GM21447 (cell line): ENCODE measurements at regions not wholly inside any gene's neighbourhood (a gene's known extent, or its start where the extent isn't known, plus 50 kb on each side); places are given as distances from the start of the nearest gene placed in this dataset.

Experiments used
- ATAC-seq: cut with Tn5 transposase; IDR thresholded peaks from one replicate; pipeline ENCODE4 v1.9.1; 2021; ENCODE audit not compliant: unreplicated experiment

GRCh38 chr3:151935446-151935845, 62.0 kb downstream of the SUCNR1 start:
- ATAC-seq, result no peak

- no peak for ATAC-seq
Observed at GRCh38 chr3:151940481-151940880, 67.0 kb downstream of the SUCNR1 start.

GRCh38 chr3:151943539-151943938, 70.1 kb downstream of the SUCNR1 start:
- no peak for ATAC-seq

DNA sequence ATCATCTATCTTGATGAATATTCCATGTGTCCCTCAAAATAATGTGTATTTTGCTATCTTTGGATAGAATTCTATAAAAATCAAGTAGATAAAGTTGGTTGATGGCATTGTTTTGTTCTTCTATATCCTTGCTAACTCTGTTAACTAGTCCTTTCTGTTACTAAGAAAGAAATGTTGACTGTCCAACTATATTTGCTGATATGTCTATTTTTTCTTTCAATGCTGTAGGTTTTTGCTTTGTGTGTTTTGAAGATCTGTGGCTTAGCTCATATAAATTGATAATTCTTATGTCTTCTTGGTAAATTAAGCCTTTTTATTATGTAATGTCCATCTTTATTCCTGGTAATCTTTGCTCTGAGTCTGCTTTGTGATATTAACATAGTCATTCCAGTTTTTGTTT, 70.9 kb downstream of the SUCNR1 start:
- ATAC-seq, result no peak

- no peak for ATAC-seq
Observed at GRCh38 chr3:151946606-151947005, 73.2 kb downstream of the SUCNR1 start.

GRCh38 chr3:151949706-151950105, 76.3 kb downstream of the SUCNR1 start:
- no peak for ATAC-seq

DNA sequence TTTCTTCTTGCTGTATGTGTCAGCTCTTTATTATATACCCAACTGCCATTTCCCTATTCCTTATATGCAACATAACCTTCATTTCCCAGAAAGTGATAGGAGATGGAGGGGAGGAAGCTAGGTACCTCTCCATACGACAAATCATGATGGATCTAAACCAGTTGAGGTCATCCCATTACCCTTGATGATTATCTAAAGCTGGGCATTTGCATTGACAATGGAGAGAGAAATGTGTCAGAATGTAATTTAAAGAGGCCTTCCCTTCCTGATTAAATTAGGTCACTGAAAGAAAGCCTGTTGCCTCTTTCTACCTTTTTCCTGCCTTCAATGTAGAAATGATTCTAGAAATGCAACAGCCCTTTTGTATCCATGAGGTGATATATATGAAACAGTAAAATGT, 81.9 kb downstream of the SUCNR1 start:
- no peak for ATAC-seq

- ATAC-seq, result no peak
Observed at GRCh38 chr3:151960961-151961580, 87.6 kb downstream of the SUCNR1 start.

DNA sequence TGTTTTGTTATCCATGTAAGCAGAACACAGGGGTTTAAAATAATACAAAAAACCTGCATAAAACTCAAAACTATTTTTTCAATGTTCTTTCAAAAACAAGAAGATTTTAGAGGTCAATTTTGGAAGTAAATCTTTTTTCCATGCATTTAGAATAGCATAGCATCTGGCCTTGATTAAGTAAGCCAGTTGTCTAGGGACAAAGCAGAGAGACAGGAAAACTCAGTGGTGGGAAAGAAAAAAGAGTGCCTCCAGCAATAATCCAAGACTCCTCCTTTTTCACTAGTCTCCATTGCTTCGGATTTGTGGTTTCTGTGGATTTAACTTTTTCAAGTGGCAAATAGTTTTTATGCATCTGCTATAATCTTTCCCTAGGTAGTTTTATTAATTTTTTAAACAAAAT, 88.9 kb downstream of the SUCNR1 start:
- ATAC-seq, result no peak

DNA sequence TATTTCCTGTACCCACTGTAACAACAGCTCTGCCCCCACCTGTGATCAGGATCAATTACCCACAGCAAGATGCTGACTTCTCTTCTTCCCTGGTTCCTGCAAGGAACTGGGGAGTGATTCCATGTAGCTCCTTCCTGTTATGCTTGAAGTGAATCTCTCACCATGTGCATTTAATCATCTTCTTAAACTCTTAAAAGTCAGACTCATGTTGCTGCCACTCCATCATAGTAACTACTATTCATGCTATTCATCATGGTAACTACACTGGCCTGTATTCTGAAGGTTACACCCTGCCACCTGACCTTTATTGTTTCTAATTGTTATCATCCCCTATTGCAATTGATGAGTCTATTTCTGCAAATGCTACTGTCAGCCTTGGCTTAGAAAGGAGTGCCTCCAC, 89.5 kb downstream of the SUCNR1 start:
- no peak for ATAC-seq

DNA sequence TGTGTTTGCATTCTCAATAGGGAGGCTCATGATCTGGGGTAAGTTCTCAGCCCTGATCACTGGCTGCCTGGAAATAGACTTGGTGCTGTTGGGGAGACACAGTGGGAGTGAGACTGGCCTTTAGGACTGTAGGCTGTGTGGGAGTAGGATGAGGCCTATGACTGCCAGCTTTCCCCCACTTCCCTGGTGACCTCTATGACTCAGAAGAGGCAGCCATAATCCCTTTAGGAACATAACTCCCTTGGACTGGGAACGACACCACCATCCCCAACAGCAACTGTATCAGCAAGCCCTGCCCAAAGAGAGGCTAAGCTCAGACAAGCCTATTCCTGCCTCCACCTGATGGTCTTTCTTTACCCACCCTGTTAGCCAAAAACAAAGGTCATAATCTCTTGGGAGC, 91.3 kb downstream of the SUCNR1 start:
- ATAC-seq, result no peak

DNA sequence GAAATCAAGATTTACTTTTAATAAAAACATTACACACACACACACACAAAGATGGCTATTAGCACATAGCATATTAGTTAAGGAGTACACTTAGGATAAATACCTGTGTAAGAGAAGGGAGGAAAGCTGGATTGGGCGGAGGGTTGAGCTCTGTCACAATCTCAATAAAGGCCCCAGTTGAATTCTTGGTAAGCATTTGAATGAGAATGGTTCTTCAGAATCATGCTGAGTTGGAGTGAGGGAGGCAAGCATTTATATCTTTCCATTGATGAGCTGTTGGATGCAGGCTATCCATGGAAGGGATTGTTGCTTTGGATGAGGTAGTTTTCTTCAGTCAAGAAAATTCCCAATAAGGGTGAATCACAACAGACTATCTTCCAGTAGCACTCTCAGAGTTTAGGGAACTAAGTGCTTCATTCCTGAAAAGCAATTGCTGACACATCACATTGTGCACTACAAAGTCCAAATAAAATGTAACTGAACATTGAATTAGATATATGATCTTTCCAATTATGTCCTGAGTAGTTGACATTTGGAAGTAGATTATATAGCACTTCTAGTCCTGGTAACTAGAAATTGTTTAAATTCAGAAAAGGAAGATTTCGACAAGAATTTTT, 95.7 kb downstream of the SUCNR1 start:
- ATAC-seq, result no peak

GRCh38 chr3:151971814-151972579, 98.6 kb downstream of the SUCNR1 start:
- no peak for ATAC-seq

DNA sequence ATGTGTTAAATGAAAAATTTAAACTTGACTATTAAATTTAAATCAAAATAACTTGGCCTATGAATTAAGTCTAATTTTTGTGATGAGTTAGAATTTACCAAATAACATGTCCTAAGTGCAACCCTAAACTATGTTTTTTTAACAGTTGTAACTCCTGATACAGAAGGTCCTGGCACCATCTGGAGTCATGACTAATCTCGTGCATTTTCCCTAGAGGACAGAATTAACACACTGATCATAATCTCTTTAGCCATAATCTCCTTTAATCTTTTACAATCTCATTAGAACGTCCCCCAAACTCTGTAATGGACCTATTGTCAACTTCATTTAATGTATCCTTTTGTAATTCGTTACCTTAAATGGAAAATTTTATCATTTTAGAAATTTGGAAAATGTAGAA, 100.6 kb downstream of the SUCNR1 start:
- ATAC-seq, result no peak

GRCh38 chr3:151976211-151977050, 103.0 kb downstream of the SUCNR1 start:
- ATAC-seq, result no peak

- ATAC-seq, result no peak
Observed at GRCh38 chr3:151979906-151980305, 106.5 kb downstream of the SUCNR1 start.

DNA sequence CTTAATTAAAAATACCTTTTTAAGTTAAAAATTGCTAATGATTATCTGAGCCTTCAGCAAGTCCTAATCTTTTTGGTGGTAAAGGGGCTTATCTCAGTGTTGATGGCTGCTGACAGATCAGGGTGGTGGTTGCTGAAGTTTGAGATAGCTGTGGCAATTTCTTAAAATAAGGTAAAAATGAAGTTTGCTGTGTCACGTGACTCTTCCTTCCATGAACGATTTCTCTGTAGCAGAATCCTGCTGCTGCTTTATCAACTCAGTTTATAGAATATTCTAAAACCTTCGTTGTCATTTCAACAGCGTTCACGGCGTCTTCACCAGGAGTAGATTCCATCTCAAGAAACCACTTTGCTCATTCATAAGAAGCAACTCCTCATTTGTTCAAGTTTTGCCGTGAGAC, 110.1 kb downstream of the SUCNR1 start:
- ATAC-seq, result no peak

GRCh38 chr3:151985787-151986430, 112.5 kb downstream of the SUCNR1 start:
- no peak for ATAC-seq

- no peak for ATAC-seq
Observed at GRCh38 chr3:151987893-151988292, 114.5 kb downstream of the SUCNR1 start.

DNA sequence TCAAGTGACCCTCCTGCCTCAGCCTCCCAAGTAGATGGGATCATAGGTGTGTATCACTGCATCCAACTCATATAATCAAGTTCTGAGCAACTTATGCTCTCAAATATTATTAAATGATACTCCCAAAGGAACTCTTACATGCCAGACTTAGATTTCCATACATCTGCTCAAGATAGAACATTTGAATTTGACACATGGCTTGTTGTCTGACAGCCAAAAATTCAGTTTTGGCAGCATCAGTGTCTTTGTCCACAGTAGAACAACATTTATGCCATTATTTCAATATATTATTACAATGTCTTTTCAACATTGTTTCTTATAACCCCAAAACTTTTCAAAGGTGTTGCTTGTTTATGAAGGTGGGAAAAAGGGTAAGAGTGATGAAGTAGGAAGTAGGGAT, 116.2 kb downstream of the SUCNR1 start:
- no peak for ATAC-seq
